AG09319 (cell line): ENCODE measurements at regions not wholly inside any gene's neighbourhood (a gene's known extent, or its start where the extent isn't known, plus 50 kb on each side); places are given as distances from the start of the nearest gene placed in this dataset.

ENCODE experiments used
- DNase-seq: peaks from one replicate; pipeline ENCODE4 v3.0.0-alpha.2; 2010; ENCODE audit warnings: low read depth; ENCODE audit errors: extremely low read depth
- TF ChIP-seq, protein P1 (sequence below): IDR thresholded peaks from 2 replicates; pipeline ENCODE4 v1.5.1; 2011; ENCODE audit warnings: low read depth, mild to moderate bottlenecking, inconsistent platforms, low read length, moderate library complexity

DNA sequence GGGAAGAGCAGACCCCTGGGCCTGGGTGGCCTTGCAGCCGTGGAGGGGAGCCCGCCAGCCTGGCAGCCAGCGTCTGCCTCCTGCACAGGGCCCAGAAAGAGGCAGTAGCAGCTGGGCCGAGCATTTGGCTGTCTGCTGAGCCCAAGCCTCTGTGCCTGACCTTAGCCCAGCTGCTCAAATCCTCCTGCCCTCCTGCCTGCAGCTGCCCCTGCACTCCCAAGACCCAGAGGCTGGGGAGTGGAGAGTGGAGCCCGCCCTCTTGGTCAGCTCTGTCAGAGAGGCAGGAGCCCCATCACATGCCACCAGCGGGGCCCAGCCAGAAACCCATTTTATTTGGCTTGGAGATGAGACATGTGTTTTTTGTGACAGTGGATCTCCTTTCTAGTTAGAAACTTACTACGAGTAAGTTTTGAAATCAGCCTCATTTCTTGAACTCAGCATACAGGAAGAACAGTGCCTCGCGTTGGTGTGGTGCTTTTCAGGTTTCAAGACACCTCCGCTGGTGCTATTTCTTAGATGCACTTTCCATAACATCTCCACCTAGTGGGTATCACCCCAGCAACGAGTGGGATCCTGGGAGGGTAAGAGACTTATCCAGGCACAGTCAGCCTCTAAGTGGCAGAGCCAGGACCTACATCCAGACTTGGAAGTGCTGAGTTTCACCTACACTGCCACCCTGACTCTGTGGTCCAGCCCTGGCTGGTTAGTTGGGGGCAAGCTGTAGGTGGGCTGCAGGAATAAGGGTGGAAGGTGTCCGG is 477.1 kb downstream of the RPS24 start:
- TF ChIP-seq, protein P1, sequence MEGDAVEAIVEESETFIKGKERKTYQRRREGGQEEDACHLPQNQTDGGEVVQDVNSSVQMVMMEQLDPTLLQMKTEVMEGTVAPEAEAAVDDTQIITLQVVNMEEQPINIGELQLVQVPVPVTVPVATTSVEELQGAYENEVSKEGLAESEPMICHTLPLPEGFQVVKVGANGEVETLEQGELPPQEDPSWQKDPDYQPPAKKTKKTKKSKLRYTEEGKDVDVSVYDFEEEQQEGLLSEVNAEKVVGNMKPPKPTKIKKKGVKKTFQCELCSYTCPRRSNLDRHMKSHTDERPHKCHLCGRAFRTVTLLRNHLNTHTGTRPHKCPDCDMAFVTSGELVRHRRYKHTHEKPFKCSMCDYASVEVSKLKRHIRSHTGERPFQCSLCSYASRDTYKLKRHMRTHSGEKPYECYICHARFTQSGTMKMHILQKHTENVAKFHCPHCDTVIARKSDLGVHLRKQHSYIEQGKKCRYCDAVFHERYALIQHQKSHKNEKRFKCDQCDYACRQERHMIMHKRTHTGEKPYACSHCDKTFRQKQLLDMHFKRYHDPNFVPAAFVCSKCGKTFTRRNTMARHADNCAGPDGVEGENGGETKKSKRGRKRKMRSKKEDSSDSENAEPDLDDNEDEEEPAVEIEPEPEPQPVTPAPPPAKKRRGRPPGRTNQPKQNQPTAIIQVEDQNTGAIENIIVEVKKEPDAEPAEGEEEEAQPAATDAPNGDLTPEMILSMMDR, result no peak

DNA sequence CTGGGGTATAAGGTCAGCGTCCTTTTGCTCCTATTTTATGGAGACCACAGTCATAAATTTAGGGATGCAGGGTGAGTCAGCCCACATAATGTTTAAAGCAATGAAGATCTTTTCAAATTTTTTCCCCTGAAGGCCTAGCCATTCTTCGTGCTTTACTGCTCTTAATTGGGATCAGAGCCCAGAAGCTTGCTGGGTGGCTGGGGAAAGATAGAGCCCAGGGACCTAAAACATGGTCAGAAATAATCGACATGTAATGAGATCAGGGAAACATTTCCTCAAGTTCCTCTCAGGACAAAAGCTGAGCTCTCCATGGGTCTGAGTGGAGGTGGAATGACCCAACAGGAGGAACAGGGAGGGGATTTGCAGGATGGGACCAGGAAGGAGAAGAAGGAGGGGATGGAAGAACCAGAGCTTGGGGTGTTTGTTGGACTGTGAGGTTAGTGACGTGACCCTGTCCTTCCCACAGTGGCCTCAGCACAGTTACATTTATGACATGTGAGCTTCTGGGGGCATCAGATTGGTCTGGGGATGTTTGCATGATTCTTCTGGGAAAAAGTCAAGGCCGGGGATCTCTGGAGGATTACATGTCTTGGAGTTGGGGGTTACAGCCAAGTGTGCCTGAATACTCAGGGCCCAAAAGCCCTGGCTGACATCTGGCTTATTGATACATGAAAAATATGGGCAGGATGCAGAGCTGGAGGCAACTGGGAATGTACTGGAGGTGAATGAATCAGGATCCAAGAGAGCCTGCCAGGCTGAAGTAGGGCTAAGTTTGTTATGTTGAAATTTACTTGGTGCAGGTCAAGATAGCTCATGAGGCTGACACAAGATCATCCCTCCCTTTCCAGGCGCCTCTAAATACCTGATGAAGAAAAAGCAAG is 477.9 kb downstream of the RPS24 start:
- DNase-seq, result no peak
- TF ChIP-seq, protein P1, result no peak

More for the DNA sequence above, 477.1 kb downstream of the RPS24 start:
- DNase-seq, result no peak

DNA sequence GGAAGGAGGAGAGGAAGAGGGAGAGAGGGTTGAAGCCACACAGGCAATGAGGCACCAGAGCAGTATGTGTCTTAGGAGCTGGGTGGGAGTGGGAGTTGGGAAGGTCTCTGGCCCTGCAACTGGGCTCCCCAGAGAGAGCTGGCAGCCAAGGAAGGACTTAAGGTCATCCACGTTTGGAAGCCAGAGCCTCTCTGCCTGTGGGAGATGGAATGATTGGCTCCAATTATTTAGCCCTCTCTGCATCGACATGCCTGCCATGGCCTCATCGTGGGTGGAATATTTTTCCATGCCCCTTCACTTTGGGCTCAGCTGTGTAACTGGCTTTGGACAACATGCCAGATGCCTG is 478.5 kb downstream of the RPS24 start:
- DNase-seq, result no peak
- TF ChIP-seq, protein P1, result no peak

DNA sequence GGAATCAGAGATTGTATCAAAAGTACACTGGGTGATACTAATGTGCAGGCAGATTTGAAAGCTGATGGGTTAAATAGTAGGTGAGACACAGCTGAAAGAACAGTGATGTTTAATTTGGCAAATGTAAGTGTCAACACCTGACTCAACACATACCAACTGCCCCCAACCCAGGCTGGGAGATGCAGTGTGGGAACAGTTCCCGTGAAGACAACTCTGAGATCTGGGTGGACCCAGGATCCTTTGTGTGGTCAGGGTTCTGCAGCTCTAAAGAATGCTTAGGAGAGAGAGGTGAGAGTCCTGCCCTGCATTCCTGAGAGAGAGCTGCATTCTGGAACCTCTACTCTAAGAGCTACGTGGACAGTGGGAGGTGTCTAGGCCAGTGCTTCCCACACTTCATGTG is 479.7 kb downstream of the RPS24 start:
- DNase-seq, result no peak
- TF ChIP-seq, protein P1, result no peak

DNA sequence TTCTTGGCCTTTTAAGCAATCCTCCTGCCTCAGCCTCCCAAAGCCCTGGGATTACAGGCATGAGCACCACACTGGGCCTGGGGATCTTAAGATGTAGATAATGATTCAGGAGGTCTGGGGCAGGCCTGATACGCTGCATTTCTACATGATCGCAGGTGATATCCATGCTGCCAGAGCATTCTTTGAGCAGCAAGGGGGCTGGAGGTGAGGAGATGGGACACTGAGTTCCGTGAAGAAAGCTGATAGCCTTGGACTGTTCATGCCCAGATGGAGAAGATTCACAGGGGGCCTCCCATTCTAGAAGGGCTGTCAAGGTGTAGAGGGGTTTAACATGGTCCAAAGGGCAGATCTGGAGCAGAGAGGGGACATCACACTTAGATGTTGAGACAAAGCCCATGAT is 480.3 kb downstream of the RPS24 start:
- DNase-seq, result no peak
- TF ChIP-seq, protein P1, result no peak

DNA sequence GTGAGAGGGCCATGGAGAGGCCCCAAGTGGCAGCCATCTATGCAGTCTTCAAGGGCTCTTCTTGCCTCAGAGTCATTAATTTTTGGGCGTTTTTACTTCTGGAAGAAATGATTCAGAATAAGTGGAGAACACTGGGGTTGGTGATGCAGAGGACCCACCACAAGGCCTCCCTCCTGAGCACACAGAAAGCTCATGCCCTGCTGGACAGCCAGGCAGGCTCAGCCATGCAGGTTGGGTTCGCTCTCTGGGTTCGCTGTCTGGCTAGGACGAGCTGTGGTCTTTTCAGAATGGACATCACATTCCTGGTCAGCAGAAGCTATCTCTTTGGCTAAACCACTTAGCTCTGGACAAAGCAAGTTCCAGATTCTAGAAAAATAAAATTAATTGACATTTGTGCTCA is 480.8 kb downstream of the RPS24 start:
- TF ChIP-seq, protein P1, result no peak
- DNase-seq, result no peak
